PC-9 (cell line): ENCODE measurements at regions not wholly inside any gene's neighbourhood (a gene's known extent, or its start where the extent isn't known, plus 50 kb on each side); places are given as distances from the start of the nearest gene placed in this dataset.
"Not testable (repeated sequence)": the region's sequence is repeated elsewhere in the genome, so short reads cannot be mapped to it uniquely, and the experiment has no call there.

Experiments used
- BruUV-seq: library from RNA; stranded (reverse); fragments of 400-500 nt; replicated peaks from 2 replicates; lab custom pipeline; 2021; lab: Mats Ljungman, UMichigan
- CTCF ChIA-PET: fragments of 300-600 bp; sonication (Branson Sonifier 250); formaldehyde crosslinking; loops from one replicate; lab custom pipeline; 2022; ENCODE audit warnings: antibody characterized with exemption; lab: Charles Lee
- POLR2A ChIA-PET: fragments of 300-600 bp; sonication (Branson Sonifier 250); formaldehyde crosslinking; loops from one replicate; lab custom pipeline; 2022; ENCODE audit warnings: antibody characterized with exemption; ENCODE audit not compliant: unreplicated experiment; lab: Charles Lee
- DNase-seq, 2 experiments: peaks; one replicate each; pipeline versions ENCODE4 v3.0.0 to v3.0.0-alpha.2; 2015 to 2022; ENCODE audit warnings: mixed read lengths in 1 of 2
- H2AFZ ChIP-seq: fragments of 200-600 bp; sonication (generic); 2 replicates; pipeline ENCODE4 v1.8.1; 2017; ENCODE audit warnings: antibody characterized with exemption
- H3F3A ChIP-seq: fragments of 200-600 bp; sonication (generic); 2 replicates; pipeline ENCODE4 v1.8.1; 2017; ENCODE audit warnings: antibody characterized with exemption, mild to moderate bottlenecking, low read depth; ENCODE audit not compliant: insufficient read depth
- H3K27ac ChIP-seq: fragments of 200-600 bp; sonication (generic); 2 replicates; pipeline ENCODE4 v1.6.1; 2016; ENCODE audit warnings: mixed run types
- H3K27me3 ChIP-seq: fragments of 200-600 bp; sonication (generic); 2 replicates; pipeline ENCODE4 v1.6.1; 2016; ENCODE audit warnings: low read depth, mixed run types; ENCODE audit not compliant: insufficient read depth
- H3K36me3 ChIP-seq: fragments of 200-600 bp; sonication (generic); 2 replicates; pipeline ENCODE4 v1.6.1; 2016; ENCODE audit warnings: low read depth, mixed run types
- H3K4me1 ChIP-seq: fragments of 200-600 bp; sonication (generic); replicated peaks from 2 replicates; pipeline ENCODE4 v1.6.1; 2016; ENCODE audit warnings: mixed run types; ENCODE audit not compliant: insufficient read depth
- H3K4me2 ChIP-seq: fragments of 200-600 bp; sonication (generic); 2 replicates; pipeline ENCODE4 v1.6.1; 2017; ENCODE audit warnings: mixed run types
- H3K4me3 ChIP-seq: fragments of 200-600 bp; sonication (generic); 2 replicates; pipeline ENCODE4 v1.6.1; 2016; ENCODE audit warnings: mixed run types
- H3K79me2 ChIP-seq: fragments of 200-600 bp; sonication (generic); 2 replicates; pipeline ENCODE4 v1.6.1; 2017; ENCODE audit warnings: low read depth, mixed run types
- H3K9me2 ChIP-seq: fragments of 200-600 bp; sonication (generic); 2 replicates; pipeline ENCODE4 v1.8.1; 2017; ENCODE audit warnings: mild to moderate bottlenecking; ENCODE audit not compliant: insufficient read depth
- H3K9me3 ChIP-seq: fragments of 200-600 bp; sonication (generic); 2 replicates; pipeline ENCODE4 v1.8.1; 2016; ENCODE audit warnings: low read depth; ENCODE audit not compliant: insufficient read depth
- H4K20me1 ChIP-seq: fragments of 200-600 bp; sonication (generic); 2 replicates; pipeline ENCODE4 v1.8.1; 2017; ENCODE audit not compliant: insufficient read depth
- EZH2 ChIP-seq: fragments of 200-600 bp; sonication (generic); IDR thresholded peaks from 2 replicates; pipeline ENCODE4 v1.8.0; 2017; ENCODE audit warnings: antibody characterized with exemption, low read depth
- intact Hi-C: fragments of 100-400 bp; cut with micrococcal nuclease; formaldehyde crosslinking; loops from one replicate; pipeline ENCODE4 v1.10.0; 2022; ENCODE audit not compliant: unreplicated experiment
- TF ChIP-seq, protein P1 (sequence below): fragments of 200-600 bp; sonication (generic); conservative IDR thresholded peaks from 2 replicates; pipeline ENCODE4 v1.6.1; 2017; ENCODE audit warnings: mixed run types, antibody characterized with exemption, mild to moderate bottlenecking, moderate library complexity

DNA sequence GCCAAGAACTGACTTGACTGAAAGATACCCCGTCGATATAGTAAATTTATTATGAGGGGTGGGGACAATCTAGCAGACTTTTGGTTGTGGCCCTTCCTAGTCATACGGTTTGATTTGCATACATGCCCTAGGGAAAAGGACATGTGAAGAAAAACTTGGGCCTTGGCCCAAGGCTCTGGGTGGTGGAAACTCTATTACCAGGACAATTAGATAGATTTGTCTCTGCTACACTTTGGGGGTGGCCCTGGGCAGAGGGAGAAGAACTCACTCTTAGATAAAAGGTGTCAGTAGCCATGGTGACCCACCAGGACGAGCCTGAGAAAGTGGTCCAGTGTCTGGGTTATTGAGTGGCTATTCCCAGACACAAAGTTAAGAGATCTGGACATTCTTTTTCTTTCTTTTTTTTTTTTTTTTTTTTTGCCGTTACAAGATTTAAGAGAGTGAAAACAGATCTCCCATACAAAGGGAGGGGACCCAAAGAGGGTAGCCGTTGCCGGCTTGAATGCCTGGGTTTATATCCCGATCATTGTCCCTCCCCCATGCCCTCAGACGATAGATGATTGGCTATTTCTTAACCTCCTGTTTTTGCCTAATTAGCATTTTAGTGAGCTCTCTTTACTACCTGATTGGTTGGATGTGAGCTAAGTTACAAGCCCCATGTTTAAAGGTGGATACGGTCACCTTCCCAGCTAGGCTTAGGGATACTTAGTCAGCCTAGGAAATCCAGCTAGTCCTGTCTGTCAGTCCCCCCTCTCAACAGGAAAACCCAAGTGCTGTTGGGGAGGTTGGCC is 96.4 kb upstream of the SMAD3 start:
- no peak for TF ChIP-seq EZH2
- TF ChIP-seq, protein P1, sequence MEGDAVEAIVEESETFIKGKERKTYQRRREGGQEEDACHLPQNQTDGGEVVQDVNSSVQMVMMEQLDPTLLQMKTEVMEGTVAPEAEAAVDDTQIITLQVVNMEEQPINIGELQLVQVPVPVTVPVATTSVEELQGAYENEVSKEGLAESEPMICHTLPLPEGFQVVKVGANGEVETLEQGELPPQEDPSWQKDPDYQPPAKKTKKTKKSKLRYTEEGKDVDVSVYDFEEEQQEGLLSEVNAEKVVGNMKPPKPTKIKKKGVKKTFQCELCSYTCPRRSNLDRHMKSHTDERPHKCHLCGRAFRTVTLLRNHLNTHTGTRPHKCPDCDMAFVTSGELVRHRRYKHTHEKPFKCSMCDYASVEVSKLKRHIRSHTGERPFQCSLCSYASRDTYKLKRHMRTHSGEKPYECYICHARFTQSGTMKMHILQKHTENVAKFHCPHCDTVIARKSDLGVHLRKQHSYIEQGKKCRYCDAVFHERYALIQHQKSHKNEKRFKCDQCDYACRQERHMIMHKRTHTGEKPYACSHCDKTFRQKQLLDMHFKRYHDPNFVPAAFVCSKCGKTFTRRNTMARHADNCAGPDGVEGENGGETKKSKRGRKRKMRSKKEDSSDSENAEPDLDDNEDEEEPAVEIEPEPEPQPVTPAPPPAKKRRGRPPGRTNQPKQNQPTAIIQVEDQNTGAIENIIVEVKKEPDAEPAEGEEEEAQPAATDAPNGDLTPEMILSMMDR: no peak

DNA sequence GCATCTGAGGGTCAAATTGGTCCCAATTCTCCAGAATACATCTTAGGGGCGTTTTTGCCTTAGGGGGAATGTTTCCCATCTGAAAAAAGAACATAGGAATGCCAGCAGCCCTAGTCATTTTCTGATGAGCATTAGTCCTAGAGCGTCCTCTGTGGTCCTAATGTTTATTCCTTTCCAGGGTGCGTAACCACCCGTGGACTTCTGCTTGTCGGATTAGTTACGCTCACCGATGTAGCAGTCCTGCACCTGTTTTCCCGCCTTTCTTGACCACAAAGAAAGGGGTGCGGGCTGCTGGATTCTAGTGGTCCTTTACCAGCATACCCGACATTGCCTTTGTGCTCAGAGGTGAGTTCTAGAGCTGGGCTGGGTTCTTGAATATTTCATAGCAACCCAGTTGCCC is 91.3 kb upstream of the SMAD3 start:
- H3K27ac ChIP-seq, H2AFZ ChIP-seq, H3K79me2 ChIP-seq, H3K9me2 ChIP-seq, H3K4me2 ChIP-seq, H3K9me3 ChIP-seq, POLR2A ChIA-PET, H3K4me1 ChIP-seq, DNase-seq, H3K4me3 ChIP-seq, intact Hi-C loops, H4K20me1 ChIP-seq, H3K27me3 ChIP-seq, H3F3A ChIP-seq, BruUV-seq, CTCF ChIA-PET, H3K36me3 ChIP-seq: not testable (repeated sequence)

More for the DNA sequence above, 96.4 kb upstream of the SMAD3 start:
- H3K4me3 ChIP-seq: no peak overlapping the region
- no peaks in the 10 kb centered on the region for H3K4me1 ChIP-seq
- H3F3A ChIP-seq: no peaks in the 10 kb centered on the region
- no peak for DNase-seq
- ChIA-PET POLR2A (no interaction called here), CTCF (no interaction called here)
- intact Hi-C loops: no loop called here
- no peaks in the 10 kb centered on the region for H3K9me3 ChIP-seq
- no TSS peak for BruUV-seq
- no peaks in the 10 kb centered on the region for H3K9me2 ChIP-seq
- no peaks in the 10 kb centered on the region for H3K27me3 ChIP-seq
- no peak overlapping the region for H2AFZ ChIP-seq
- H4K20me1 ChIP-seq: no peaks in the 10 kb centered on the region
- H3K79me2 ChIP-seq: no peaks in the 10 kb centered on the region
- H3K27ac ChIP-seq: no peak overlapping the region
- no peak overlapping the region for H3K4me2 ChIP-seq
- no peaks in the 10 kb centered on the region for H3K36me3 ChIP-seq

GRCh38 chr15:66976106-66976640 is 89.2 kb upstream of the SMAD3 start:
- intact Hi-C loops, DNase-seq, H3F3A ChIP-seq, H3K9me2 ChIP-seq, BruUV-seq, CTCF ChIA-PET, H3K27ac ChIP-seq, H3K9me3 ChIP-seq, H2AFZ ChIP-seq, H4K20me1 ChIP-seq, H3K27me3 ChIP-seq, H3K36me3 ChIP-seq, H3K79me2 ChIP-seq, POLR2A ChIA-PET, H3K4me2 ChIP-seq, H3K4me1 ChIP-seq, H3K4me3 ChIP-seq: not testable (repeated sequence)

GRCh38 chr15:66980326-66980725 is 85.1 kb upstream of the SMAD3 start:
- DNase-seq, intact Hi-C loops, H4K20me1 ChIP-seq, H3K79me2 ChIP-seq, H3K4me3 ChIP-seq, H3F3A ChIP-seq, H3K9me2 ChIP-seq, CTCF ChIA-PET, H3K4me2 ChIP-seq, H3K9me3 ChIP-seq, H3K27me3 ChIP-seq, BruUV-seq, H3K27ac ChIP-seq, H3K4me1 ChIP-seq, H2AFZ ChIP-seq, H3K36me3 ChIP-seq: not testable (repeated sequence)
- POLR2A ChIA-PET: interaction anchor here (0.6 kb wide), 1 partner anchor 97 kb away, joined by 3 read pairs; no protein-coding TSS in a partner anchor
